CD4-positive, alpha-beta T cell (primary cell): ENCODE measurements at regions not wholly inside any gene's neighbourhood (a gene's known extent, or its start where the extent isn't known, plus 50 kb on each side); places are given as distances from the start of the nearest gene placed in this dataset.

Experiments
- ATAC-seq: fragments of 200-7000 bp; cut with Tn5 transposase; one replicate; pipeline ENCODE4 v1.10.0; 2022; ENCODE audit warnings: mild to moderate bottlenecking; ENCODE audit not compliant: poor library complexity
- CTCF ChIA-PET: fragments of 350-600 bp; sonication (Branson Sonifier 250); formaldehyde crosslinking; loops from one replicate; lab custom pipeline; 2021; ENCODE audit warnings: antibody characterized with exemption, inconsistent platforms; lab: Charles Lee
- POLR2A ChIA-PET: fragments of 350-600 bp; sonication (Branson Sonifier 250); formaldehyde crosslinking; loops from one replicate; lab custom pipeline; 2021; ENCODE audit warnings: antibody characterized with exemption, inconsistent platforms; lab: Charles Lee
- DNase-seq, 14 experiments: peaks; one replicate each; pipeline ENCODE4 v3.0.0-alpha.2; 2013 to 2020; ENCODE audit warnings: mixed read lengths in 2 of 14
- H3K27ac ChIP-seq, 2 donors: one replicate each; pipeline versions ENCODE4 v1.5.1 to v1.7.0; 2013; ENCODE audit warnings: low read length in 2 of 2, low read depth in 1 of 2, mild to moderate bottlenecking in 1 of 2
- H3K27me3 ChIP-seq, 2 experiments: 1 replicate in 1 of 2; 2 replicates in 1 of 2; pipeline versions ENCODE4 v1.6.1 to v1.7.0; 2013; ENCODE audit warnings: low read length in 2 of 2, control low read depth in 1 of 2, mild to moderate bottlenecking in 1 of 2, moderate library complexity in 1 of 2; ENCODE audit not compliant: insufficient read depth in 2 of 2, control insufficient read depth in 1 of 2
- H3K36me3 ChIP-seq: one replicate; pipeline ENCODE4 v1.6.1; 2013; ENCODE audit warnings: low read length, control low read depth; ENCODE audit not compliant: insufficient read depth
- H3K4me1 ChIP-seq: one replicate; pipeline ENCODE4 v1.6.1; 2013; ENCODE audit warnings: low read length, control low read depth; ENCODE audit not compliant: insufficient read depth
- H3K4me3 ChIP-seq: one replicate; pipeline ENCODE4 v1.5.1; 2013; ENCODE audit warnings: mild to moderate bottlenecking, low read length, moderate library complexity
- H3K9me3 ChIP-seq, 2 experiments: 1 replicate in 1 of 2; 2 replicates in 1 of 2; pipeline versions ENCODE4 v1.6.1 to v1.7.0; 2013; ENCODE audit warnings: low read length in 2 of 2, mild to moderate bottlenecking in 2 of 2, control low read depth in 1 of 2, moderate library complexity in 1 of 2; ENCODE audit not compliant: control insufficient read depth in 1 of 2, insufficient read depth in 1 of 2
- H3K27ac Mint-ChIP-seq: one replicate; pipeline ENCODE4 v1.8.0; 2020; ENCODE audit warnings: mixed read lengths
- H3K27me3 Mint-ChIP-seq: one replicate; pipeline ENCODE4 v1.8.0; 2021; ENCODE audit warnings: mixed read lengths
- H3K36me3 Mint-ChIP-seq: one replicate; pipeline ENCODE4 v1.8.0; 2021; ENCODE audit warnings: low read depth, mixed read lengths
- H3K4me1 Mint-ChIP-seq: one replicate; pipeline ENCODE4 v1.8.0; 2021; ENCODE audit warnings: low read depth, mixed read lengths
- H3K4me3 Mint-ChIP-seq: one replicate; pipeline ENCODE4 v1.8.0; 2020; ENCODE audit warnings: mild to moderate bottlenecking, mixed read lengths
- H3K9me3 Mint-ChIP-seq: one replicate; pipeline ENCODE4 v1.8.0; 2020; ENCODE audit warnings: mixed read lengths
- intact Hi-C, 2 experiments: fragments of 100-400 bp; cut with DNase I in 1 of 2; cut with micrococcal nuclease in 1 of 2; formaldehyde crosslinking; loops; one replicate each; pipeline versions ENCODE4 v1.15.1 to v1.9.0; 2023 to 2025; cut with DNase I, micrococcal nuclease
- TF ChIP-seq, protein P1 (sequence below): fragments of 200-600 bp; IDR thresholded peaks from one replicate; pipeline ENCODE4 v1.8.0; 2022; ENCODE audit warnings: antibody characterized with exemption, mild to moderate bottlenecking

DNA sequence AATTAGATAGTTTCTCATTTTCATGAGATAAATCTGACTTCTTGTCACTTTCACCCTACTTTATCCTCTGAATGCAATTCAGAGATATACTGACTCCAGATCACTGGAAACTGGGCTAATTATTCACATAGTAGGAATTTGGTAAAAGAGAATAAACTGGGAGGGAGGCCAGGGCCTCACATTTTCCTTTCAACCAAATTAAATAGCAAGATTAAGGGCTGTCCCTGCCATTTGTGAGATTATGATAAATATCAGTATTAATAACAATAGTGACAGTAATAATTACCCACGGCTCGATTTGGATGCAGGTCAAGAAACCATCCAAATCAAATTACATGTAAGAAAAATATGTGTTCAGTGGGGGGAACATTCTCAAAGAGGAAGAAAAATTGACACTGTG, 140.5 kb downstream of the CD83 start:
- Mint-ChIP-seq H3K27me3 (no peaks in the 10 kb centered on the region), H3K36me3 (no peaks in the 10 kb centered on the region), H3K4me3 (no peak overlapping the region), H3K4me1 (no peaks in the 10 kb centered on the region), H3K27ac (no peak overlapping the region), H3K9me3 (peaks cover 3% of the 10 kb centered on the region)
- POLR2A ChIA-PET = no interaction called here
- Histone ChIP-seq H3K27me3 (no peaks in the 10 kb centered on the region), H3K4me3 (no peak overlapping the region), H3K36me3 (no peaks in the 10 kb centered on the region), H3K9me3 (peaks cover 0 to 3% of the 10 kb centered on the region in 2 experiments), H3K4me1 (no peaks in the 10 kb centered on the region), H3K27ac (no peak overlapping the region)
- TF ChIP-seq, protein P1, sequence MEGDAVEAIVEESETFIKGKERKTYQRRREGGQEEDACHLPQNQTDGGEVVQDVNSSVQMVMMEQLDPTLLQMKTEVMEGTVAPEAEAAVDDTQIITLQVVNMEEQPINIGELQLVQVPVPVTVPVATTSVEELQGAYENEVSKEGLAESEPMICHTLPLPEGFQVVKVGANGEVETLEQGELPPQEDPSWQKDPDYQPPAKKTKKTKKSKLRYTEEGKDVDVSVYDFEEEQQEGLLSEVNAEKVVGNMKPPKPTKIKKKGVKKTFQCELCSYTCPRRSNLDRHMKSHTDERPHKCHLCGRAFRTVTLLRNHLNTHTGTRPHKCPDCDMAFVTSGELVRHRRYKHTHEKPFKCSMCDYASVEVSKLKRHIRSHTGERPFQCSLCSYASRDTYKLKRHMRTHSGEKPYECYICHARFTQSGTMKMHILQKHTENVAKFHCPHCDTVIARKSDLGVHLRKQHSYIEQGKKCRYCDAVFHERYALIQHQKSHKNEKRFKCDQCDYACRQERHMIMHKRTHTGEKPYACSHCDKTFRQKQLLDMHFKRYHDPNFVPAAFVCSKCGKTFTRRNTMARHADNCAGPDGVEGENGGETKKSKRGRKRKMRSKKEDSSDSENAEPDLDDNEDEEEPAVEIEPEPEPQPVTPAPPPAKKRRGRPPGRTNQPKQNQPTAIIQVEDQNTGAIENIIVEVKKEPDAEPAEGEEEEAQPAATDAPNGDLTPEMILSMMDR = no peak
- CTCF ChIA-PET = no interaction called here
- DNase-seq (no peak), ATAC-seq (no peak)
- intact Hi-C loops = no loop called here

DNA sequence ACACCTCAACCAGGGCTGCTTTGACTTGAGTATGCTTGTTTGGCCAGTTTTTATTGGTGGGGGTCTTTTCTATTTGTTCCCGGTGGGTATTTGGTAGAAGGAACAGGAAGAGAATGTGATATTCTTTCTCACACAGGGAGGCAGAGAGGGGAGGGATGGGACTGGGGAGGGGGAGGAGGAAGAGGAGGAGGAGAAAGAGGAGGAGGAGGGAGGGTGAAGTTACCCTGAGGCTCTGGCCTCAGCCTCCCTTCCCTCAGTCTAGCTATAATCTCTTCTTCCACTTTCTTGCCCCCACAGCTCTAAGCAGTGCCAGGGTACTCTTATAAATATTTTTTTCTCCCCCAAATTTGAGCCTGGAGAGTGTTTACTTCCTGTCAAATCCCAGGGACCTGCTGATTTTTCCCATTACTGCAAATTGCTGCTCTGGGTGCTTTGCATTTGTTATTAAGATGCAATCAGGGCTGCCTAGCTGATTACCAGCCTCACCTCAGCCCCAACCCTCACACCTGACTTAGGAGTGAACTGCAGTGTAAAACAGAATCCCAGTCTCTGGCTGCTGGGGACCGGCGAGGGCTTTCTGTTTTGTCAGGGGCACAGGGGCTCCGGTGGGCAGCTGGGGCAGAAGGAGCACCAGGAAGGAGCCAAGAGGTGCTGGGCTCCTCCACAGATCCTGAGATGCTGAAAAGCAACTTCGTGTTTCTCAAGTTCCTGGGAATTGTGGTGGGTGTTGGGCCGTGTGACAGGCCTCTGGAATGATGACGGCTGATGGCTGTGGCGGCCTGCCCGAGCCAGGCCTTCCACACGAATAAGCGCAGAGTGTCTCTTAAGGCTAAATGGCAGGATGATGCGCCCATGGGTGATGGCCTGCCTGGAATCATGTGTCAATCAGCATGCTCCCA, 141.4 kb downstream of the CD83 start:
- Histone ChIP-seq H3K36me3 (no peaks in the 10 kb centered on the region), H3K27me3 (no peaks in the 10 kb centered on the region), H3K4me3 (no peak overlapping the region), H3K4me1 (no peaks in the 10 kb centered on the region), H3K9me3 (peaks cover 3 to 5% of the 10 kb centered on the region in 2 experiments), H3K27ac (no peak overlapping the region)
- Mint-ChIP-seq H3K36me3 (no peaks in the 10 kb centered on the region), H3K27ac (no peak overlapping the region), H3K4me3 (no peak overlapping the region), H3K4me1 (no peaks in the 10 kb centered on the region), H3K9me3 (peaks cover 3% of the 10 kb centered on the region), H3K27me3 (no peaks in the 10 kb centered on the region)
- no peak for DNase-seq
- POLR2A ChIA-PET = no interaction called here
- intact Hi-C loops = no loop called here
- no peak for ATAC-seq
- CTCF ChIA-PET = no interaction called here
- TF ChIP-seq, protein P1 = no peak

DNA sequence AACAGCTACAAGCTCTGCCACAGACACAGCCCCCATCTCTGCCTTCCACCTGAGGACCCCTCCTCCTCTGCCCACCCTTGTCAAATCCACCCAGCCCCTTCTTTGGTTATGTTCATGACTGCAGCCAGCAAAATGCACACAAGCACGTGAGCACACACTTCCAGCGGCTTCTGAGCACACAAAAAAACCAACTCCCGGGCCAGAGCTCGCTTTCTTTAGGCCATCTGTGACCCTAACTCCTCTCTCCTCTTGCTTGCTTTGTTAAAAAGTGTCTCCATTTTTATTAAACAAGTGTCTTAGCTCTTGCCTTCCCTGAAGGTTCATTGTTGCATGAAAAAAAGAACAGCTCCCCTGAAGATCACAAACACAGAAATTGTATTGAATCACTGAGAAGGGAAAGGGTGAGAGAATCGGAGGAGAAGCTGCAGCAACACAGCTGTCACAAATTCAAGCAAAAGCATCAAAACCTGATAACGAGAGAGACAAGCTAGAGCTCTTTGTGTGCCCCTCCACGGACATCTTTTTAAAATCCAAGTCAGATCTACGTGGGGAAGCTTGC, 142.1 kb downstream of the CD83 start:
- H3K27ac ChIP-seq = no peak overlapping the region
- peaks cover 6 to 9% of the 10 kb centered on the region in 2 experiments for H3K9me3 ChIP-seq
- Mint-ChIP-seq H3K27me3 (no peaks in the 10 kb centered on the region), H3K4me1 (no peaks in the 10 kb centered on the region), H3K36me3 (no peaks in the 10 kb centered on the region), H3K27ac (no peak overlapping the region), H3K9me3 (peaks cover 7% of the 10 kb centered on the region), H3K4me3 (no peak overlapping the region)
- POLR2A ChIA-PET = no interaction called here
- intact Hi-C loops = no loop called here
- no peaks in the 10 kb centered on the region for H3K36me3 ChIP-seq
- DNase-seq = no peak
- H3K4me1 ChIP-seq = no peaks in the 10 kb centered on the region
- H3K27me3 ChIP-seq = no peaks in the 10 kb centered on the region
- TF ChIP-seq, protein P1 = no peak
- no peak for ATAC-seq
- no peak overlapping the region for H3K4me3 ChIP-seq
- CTCF ChIA-PET = no interaction called here
